Vagina (tissue), 2 donors: ENCODE measurements at regions not wholly inside any gene's neighbourhood (a gene's known extent, or its start where the extent isn't known, plus 50 kb on each side); places are given as distances from the start of the nearest gene placed in this dataset.

Source experiments
- DNase-seq, 2 donors: peaks; one replicate each; pipeline ENCODE4 v3.0.0-alpha.2; 2017; ENCODE audit errors: extremely low spot score in 2 of 2
- H3K27ac ChIP-seq: fragments of 200-600 bp; sonication (generic); one replicate; pipeline ENCODE4 v1.5.1; 2019
- H3K27me3 ChIP-seq: fragments of 200-600 bp; sonication (generic); one replicate; pipeline ENCODE4 v1.5.1; 2019
- H3K36me3 ChIP-seq, 2 donors: fragments of 200-600 bp; sonication (generic); one replicate each; pipeline ENCODE4 v1.5.1; 2017 to 2019
- H3K4me1 ChIP-seq: fragments of 200-600 bp; sonication (generic); one replicate; pipeline ENCODE4 v1.5.1; 2019
- H3K4me3 ChIP-seq, 2 donors: fragments of 200-600 bp; sonication (generic); 1 replicate in 1 of 2; 2 replicates in 1 of 2; pipeline ENCODE4 v1.5.1; 2016 to 2019
- H3K9me3 ChIP-seq: fragments of 200-600 bp; sonication (generic); one replicate; pipeline ENCODE4 v1.5.1; 2019
- POLR2A ChIP-seq, 2 donors: fragments of 450-650 bp; IDR thresholded peaks; one replicate each; pipeline ENCODE4 v1.6.1; 2017; ENCODE audit warnings: antibody characterized with exemption in 2 of 2, mild to moderate bottlenecking in 2 of 2, moderate library complexity in 2 of 2
- POLR2AphosphoS5 ChIP-seq, 2 donors: sonication (generic); formaldehyde crosslinking; IDR thresholded peaks; one replicate each; pipeline ENCODE4 v1.9.0; 2017; ENCODE audit warnings: antibody characterized with exemption in 2 of 2, mild to moderate bottlenecking in 2 of 2, low read depth in 1 of 2; ENCODE audit not compliant: insufficient read depth in 1 of 2
- intact Hi-C: fragments of 100-400 bp; cut with DNase I; formaldehyde crosslinking; loops from one replicate; pipeline ENCODE4 v1.15.1; 2023
- TF ChIP-seq, protein P1 (sequence below), 3 experiments: fragments of 450-650 bp in 2 of 3; fragments of 200-600 bp in 1 of 3; sonication (generic) in 1 of 3; IDR thresholded peaks; one replicate each; pipeline ENCODE4 v1.5.1; 2017 to 2019; ENCODE audit warnings: antibody characterized with exemption in 3 of 3, mild to moderate bottlenecking in 2 of 3, moderate library complexity in 2 of 3

DNA sequence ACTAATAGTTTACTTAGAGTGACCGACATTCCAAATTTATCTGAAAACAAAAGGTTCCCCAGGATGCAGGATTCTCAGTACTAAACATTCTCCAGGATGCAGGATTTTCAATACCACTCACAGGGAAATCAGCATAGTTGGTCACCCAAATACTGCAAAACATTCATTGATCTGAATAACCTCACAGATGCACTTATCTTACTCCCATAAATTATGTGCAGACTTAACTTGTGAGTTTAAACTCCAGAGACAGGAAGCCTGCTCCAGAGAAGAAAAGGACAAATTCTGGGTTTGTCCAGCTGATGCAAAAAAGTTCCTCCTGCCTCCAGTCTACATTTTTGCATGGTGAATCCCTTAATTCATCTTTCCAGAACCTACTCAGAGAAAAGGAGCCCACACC lies 514.2 kb upstream of the TMEM132C start:
- Histone ChIP-seq H3K4me3 (no peak overlapping the region), H3K4me1 (no peaks in the 10 kb centered on the region), H3K36me3 (no peaks in the 10 kb centered on the region), H3K27me3 (no peaks in the 10 kb centered on the region), H3K9me3 (no peaks in the 10 kb centered on the region), H3K27ac (no peak overlapping the region)
- no peak for DNase-seq
- TF ChIP-seq POLR2AphosphoS5 (IDR thresholded peaks at IDR 0.05; ENCODE audit: insufficient read depth in 1 of 2, low read depth in 1 of 2) (no peak), POLR2A (IDR thresholded peaks at IDR 0.05) (no peak)
- TF ChIP-seq, protein P1, sequence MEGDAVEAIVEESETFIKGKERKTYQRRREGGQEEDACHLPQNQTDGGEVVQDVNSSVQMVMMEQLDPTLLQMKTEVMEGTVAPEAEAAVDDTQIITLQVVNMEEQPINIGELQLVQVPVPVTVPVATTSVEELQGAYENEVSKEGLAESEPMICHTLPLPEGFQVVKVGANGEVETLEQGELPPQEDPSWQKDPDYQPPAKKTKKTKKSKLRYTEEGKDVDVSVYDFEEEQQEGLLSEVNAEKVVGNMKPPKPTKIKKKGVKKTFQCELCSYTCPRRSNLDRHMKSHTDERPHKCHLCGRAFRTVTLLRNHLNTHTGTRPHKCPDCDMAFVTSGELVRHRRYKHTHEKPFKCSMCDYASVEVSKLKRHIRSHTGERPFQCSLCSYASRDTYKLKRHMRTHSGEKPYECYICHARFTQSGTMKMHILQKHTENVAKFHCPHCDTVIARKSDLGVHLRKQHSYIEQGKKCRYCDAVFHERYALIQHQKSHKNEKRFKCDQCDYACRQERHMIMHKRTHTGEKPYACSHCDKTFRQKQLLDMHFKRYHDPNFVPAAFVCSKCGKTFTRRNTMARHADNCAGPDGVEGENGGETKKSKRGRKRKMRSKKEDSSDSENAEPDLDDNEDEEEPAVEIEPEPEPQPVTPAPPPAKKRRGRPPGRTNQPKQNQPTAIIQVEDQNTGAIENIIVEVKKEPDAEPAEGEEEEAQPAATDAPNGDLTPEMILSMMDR (IDR thresholded peaks at IDR 0.05), result no peak
- intact Hi-C loops, result no loop called here

DNA sequence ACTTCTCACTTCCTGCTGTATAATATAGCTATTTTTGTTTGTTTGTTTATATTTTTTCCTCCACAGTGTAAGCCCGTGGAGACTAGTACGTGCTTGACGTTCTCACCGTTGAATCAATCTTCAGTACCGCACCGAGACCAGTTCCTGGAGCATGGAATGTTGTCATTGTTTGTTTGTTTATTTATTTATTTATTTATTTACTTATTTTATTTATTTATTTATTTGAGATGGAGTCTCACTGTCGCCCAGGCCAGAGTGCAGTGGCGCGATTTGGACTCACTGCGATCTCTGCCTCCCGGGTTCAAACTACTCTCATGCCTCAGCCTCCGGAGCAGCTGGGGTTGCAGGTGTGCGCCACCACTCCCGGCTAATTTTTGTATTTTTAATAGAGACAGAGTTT lies 506.6 kb upstream of the TMEM132C start:
- DNase-seq, result no peak
- Histone ChIP-seq H3K4me3 (no peak overlapping the region), H3K27ac (no peak overlapping the region), H3K4me1 (no peaks in the 10 kb centered on the region), H3K36me3 (no peaks in the 10 kb centered on the region), H3K9me3 (no peaks in the 10 kb centered on the region), H3K27me3 (no peaks in the 10 kb centered on the region)
- intact Hi-C loops, result no loop called here
- TF ChIP-seq, protein P1 (IDR thresholded peaks at IDR 0.05), result no peak
- TF ChIP-seq POLR2A (IDR thresholded peaks at IDR 0.05), result no peak

DNA sequence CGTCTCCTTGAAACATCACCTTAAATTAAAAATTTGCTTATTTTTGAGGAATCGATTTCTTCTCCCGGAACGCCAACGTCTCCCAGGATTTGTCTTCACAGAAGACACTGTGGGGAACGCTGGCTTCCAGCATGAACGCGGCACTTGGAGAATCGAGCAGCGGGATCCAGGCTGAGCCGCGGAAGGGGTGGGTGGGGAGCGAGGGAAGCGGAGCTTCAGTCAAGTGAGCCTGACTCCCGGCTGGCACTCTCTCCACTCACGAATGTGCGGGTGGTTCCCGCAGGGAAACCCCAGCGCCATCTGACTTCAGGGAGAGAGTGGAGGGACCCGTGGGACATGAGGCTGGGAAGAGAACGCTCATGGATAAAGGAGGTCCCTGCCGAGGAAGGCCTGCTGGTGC lies 506.0 kb upstream of the TMEM132C start:
- TF ChIP-seq POLR2A (IDR thresholded peaks at IDR 0.05) (no peak), POLR2AphosphoS5 (IDR thresholded peaks at IDR 0.05; ENCODE audit: insufficient read depth in 1 of 2, low read depth in 1 of 2) (no peak)
- TF ChIP-seq, protein P1 (IDR thresholded peaks at IDR 0.05), result no peak
- intact Hi-C loops, result no loop called here
- no peak overlapping the region for H3K4me3 ChIP-seq
- H3K4me1 ChIP-seq, result no peaks in the 10 kb centered on the region
- H3K9me3 ChIP-seq, result no peaks in the 10 kb centered on the region
- H3K27ac ChIP-seq, result no peak overlapping the region
- DNase-seq, result no peak
- H3K27me3 ChIP-seq, result no peaks in the 10 kb centered on the region
- H3K36me3 ChIP-seq, result no peaks in the 10 kb centered on the region

DNA sequence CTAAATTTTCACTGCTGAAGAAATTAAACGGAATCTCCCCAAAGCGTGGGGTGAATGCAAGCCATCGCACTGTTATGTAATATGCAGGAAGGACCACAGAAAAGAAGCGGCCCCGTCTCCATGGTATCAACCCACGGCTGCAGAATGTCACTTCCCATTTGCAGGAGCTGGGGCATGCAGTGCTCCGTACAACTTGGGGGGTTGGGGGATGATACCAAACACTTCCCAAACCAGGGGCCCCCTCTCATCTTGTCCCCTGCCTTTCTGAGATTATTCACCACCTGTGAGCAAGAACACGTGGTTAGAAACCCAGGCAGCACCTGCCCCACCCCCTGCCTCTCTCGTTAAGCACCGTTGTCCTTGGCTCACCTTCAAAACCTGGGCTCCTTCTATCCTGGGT lies 505.1 kb upstream of the TMEM132C start:
- TF ChIP-seq, protein P1 (IDR thresholded peaks at IDR 0.05), result no peak
- TF ChIP-seq POLR2A (IDR thresholded peaks at IDR 0.05) (no peak), POLR2AphosphoS5 (IDR thresholded peaks at IDR 0.05; ENCODE audit: insufficient read depth in 1 of 2, low read depth in 1 of 2) (no peak)
- H3K4me1 ChIP-seq, result no peaks in the 10 kb centered on the region
- H3K27ac ChIP-seq, result no peak overlapping the region

DNA sequence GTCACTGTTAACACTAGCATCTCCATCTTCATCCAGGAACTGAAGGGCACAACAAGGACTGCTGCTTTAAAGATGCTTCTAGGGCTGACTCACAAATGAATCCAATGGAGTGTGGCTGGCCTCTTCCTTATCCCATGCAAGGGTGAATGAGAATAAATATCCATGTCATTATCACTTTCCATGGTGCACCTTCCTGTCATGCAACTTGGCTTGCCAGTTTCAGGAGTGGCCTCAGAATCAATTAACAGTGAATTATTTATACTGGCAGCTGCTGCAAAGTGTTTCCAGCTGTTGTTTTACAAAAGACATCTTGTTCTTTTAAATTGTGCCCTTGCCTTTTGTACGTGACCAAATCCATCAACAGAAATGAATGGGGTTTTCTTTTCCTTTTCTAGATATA lies 499.3 kb upstream of the TMEM132C start:
- no peak overlapping the region for H3K27ac ChIP-seq
- H3K36me3 ChIP-seq, result no peaks in the 10 kb centered on the region
- H3K9me3 ChIP-seq, result no peaks in the 10 kb centered on the region
- intact Hi-C loops, result no loop called here
- H3K27me3 ChIP-seq, result no peaks in the 10 kb centered on the region
- TF ChIP-seq POLR2A (IDR thresholded peaks at IDR 0.05), result no peak
- no peak for TF ChIP-seq POLR2AphosphoS5 (IDR thresholded peaks at IDR 0.05; ENCODE audit: insufficient read depth in 1 of 2, low read depth in 1 of 2)
- TF ChIP-seq, protein P1 (IDR thresholded peaks at IDR 0.05), result no peak
- DNase-seq, result no peak
- no peak overlapping the region for H3K4me3 ChIP-seq
- no peaks in the 10 kb centered on the region for H3K4me1 ChIP-seq

More for the DNA sequence above, 505.1 kb upstream of the TMEM132C start:
- no peak overlapping the region for H3K4me3 ChIP-seq
- H3K27me3 ChIP-seq, result no peaks in the 10 kb centered on the region
- no peak for DNase-seq
- intact Hi-C loops, result no loop called here
- no peaks in the 10 kb centered on the region for H3K9me3 ChIP-seq
- no peaks in the 10 kb centered on the region for H3K36me3 ChIP-seq
